PFSK-1 (cell line): ENCODE measurements at regions not wholly inside any gene's neighbourhood (a gene's known extent, or its start where the extent isn't known, plus 50 kb on each side); places are given as distances from the start of the nearest gene placed in this dataset.

ENCODE experiments used
- TAF1 ChIP-seq: IDR thresholded peaks from 2 replicates; pipeline ENCODE4 v1.6.1; 2012; ENCODE audit warnings: low read length, control low read depth, borderline replicate concordance; ENCODE audit not compliant: insufficient read depth
- TF ChIP-seq, protein P1 (sequence below), 2 experiments: IDR thresholded peaks; 2 replicates each; pipeline versions ENCODE4 v1.6.1 to v1.8.0; 2011 to 2012; ENCODE audit warnings: low read depth in 2 of 2, low read length in 2 of 2, control low read depth in 1 of 2, inconsistent platforms in 1 of 2, mild to moderate bottlenecking in 1 of 2, moderate library complexity in 1 of 2; ENCODE audit not compliant: insufficient read depth in 1 of 2

DNA sequence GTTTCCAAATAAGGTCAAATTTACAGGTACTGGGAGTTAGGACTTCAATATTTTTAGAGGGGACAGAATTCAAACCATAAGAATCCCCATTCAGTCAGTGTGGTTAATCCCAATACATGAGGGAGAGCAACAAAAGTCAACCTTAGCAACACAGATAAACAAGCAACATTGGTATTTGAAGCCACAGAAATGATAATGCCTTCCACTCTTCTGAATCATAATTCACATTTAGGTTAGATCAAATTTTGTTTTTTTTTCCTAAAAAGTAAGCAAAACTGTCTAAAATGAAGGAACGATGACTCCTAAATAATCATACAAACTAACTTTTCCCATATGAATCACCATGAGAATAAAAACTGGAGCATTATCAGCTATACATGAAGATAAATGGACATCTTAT lies 246.0 kb upstream of the TENT5A start:
- TF ChIP-seq, protein P1, sequence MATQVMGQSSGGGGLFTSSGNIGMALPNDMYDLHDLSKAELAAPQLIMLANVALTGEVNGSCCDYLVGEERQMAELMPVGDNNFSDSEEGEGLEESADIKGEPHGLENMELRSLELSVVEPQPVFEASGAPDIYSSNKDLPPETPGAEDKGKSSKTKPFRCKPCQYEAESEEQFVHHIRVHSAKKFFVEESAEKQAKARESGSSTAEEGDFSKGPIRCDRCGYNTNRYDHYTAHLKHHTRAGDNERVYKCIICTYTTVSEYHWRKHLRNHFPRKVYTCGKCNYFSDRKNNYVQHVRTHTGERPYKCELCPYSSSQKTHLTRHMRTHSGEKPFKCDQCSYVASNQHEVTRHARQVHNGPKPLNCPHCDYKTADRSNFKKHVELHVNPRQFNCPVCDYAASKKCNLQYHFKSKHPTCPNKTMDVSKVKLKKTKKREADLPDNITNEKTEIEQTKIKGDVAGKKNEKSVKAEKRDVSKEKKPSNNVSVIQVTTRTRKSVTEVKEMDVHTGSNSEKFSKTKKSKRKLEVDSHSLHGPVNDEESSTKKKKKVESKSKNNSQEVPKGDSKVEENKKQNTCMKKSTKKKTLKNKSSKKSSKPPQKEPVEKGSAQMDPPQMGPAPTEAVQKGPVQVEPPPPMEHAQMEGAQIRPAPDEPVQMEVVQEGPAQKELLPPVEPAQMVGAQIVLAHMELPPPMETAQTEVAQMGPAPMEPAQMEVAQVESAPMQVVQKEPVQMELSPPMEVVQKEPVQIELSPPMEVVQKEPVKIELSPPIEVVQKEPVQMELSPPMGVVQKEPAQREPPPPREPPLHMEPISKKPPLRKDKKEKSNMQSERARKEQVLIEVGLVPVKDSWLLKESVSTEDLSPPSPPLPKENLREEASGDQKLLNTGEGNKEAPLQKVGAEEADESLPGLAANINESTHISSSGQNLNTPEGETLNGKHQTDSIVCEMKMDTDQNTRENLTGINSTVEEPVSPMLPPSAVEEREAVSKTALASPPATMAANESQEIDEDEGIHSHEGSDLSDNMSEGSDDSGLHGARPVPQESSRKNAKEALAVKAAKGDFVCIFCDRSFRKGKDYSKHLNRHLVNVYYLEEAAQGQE (IDR thresholded peaks at IDR 0.05; ENCODE audit: insufficient read depth in 1 of 2, low read depth in 2 of 2, low read length in 2 of 2), result no peak
- TF ChIP-seq TAF1, result no peak
